Keratinocyte (primary cell): ENCODE measurements at regions not wholly inside any gene's neighbourhood (a gene's known extent, or its start where the extent isn't known, plus 50 kb on each side); places are given as distances from the start of the nearest gene placed in this dataset.

Experiments
- DNase-seq: peaks from one replicate; pipeline ENCODE4 v3.0.0-alpha.2; 2011; ENCODE audit warnings: low read depth, missing footprints, low spot score
- FAIRE-seq: peaks from 2 replicates; lab custom pipeline; 2011; peaks lifted over from hg19 to GRCh38; lab: Jason Lieb, UNC
- H2AFZ ChIP-seq: 2 replicates; pipeline ENCODE4 v1.6.0; 2012; ENCODE audit warnings: low read length, control low read depth, inconsistent platforms; ENCODE audit not compliant: control insufficient read depth
- H3K27ac ChIP-seq: 2 replicates; pipeline ENCODE4 v1.5.1; 2011; ENCODE audit warnings: low read length; ENCODE audit not compliant: control insufficient read depth, insufficient read depth
- H3K27me3 ChIP-seq: 3 replicates; pipeline ENCODE4 v1.6.0; 2011; ENCODE audit warnings: low read length; ENCODE audit not compliant: control insufficient read depth, insufficient read depth; ENCODE audit errors: extremely low read depth
- H3K36me3 ChIP-seq, 2 experiments: 2 replicates in 1 of 2; 3 replicates in 1 of 2; pipeline ENCODE4 v1.5.1; 2011; ENCODE audit warnings: low read length in 2 of 2, mild to moderate bottlenecking in 1 of 2; ENCODE audit not compliant: control insufficient read depth in 2 of 2, insufficient read depth in 2 of 2; ENCODE audit errors: extremely low read depth in 1 of 2
- H3K4me1 ChIP-seq: 3 replicates; pipeline ENCODE4 v1.5.1; 2011; ENCODE audit warnings: low read length; ENCODE audit not compliant: control insufficient read depth, insufficient read depth; ENCODE audit errors: extremely low read depth
- H3K4me2 ChIP-seq: 3 replicates; pipeline ENCODE4 v1.6.0; 2011; ENCODE audit warnings: low read depth, low read length; ENCODE audit not compliant: control insufficient read depth, insufficient read depth; ENCODE audit errors: extremely low read depth
- H3K4me3 ChIP-seq, 3 experiments: fragments of 200-600 bp in 1 of 3; sonication (generic) in 1 of 3; 2 replicates in 2 of 3; 3 replicates in 1 of 3; pipeline ENCODE4 v1.5.1; 2011 to 2016; ENCODE audit warnings: low read length in 3 of 3, mild to moderate bottlenecking in 3 of 3, control low read depth in 2 of 3, inconsistent platforms in 1 of 3, low read depth in 1 of 3, mixed read lengths in 1 of 3, mixed run types in 1 of 3, moderate library complexity in 1 of 3; ENCODE audit not compliant: control insufficient read depth in 2 of 3, insufficient read depth in 2 of 3; ENCODE audit errors: extremely low read depth in 1 of 3
- H3K79me2 ChIP-seq: 2 replicates; pipeline ENCODE4 v1.6.0; 2012; ENCODE audit warnings: low read length; ENCODE audit not compliant: control insufficient read depth, insufficient read depth
- H3K9ac ChIP-seq: 3 replicates; pipeline ENCODE4 v1.6.0; 2011; ENCODE audit warnings: low read length; ENCODE audit not compliant: control insufficient read depth, insufficient read depth; ENCODE audit errors: extremely low read depth
- H3K9me1 ChIP-seq: 3 replicates; pipeline ENCODE4 v1.6.0; 2011; ENCODE audit warnings: low read length; ENCODE audit not compliant: control insufficient read depth, insufficient read depth; ENCODE audit errors: extremely low read depth
- H3K9me3 ChIP-seq: 2 replicates; pipeline ENCODE4 v1.5.1; 2012; ENCODE audit warnings: low read depth, low read length; ENCODE audit not compliant: control insufficient read depth
- H4K20me1 ChIP-seq: 3 replicates; pipeline ENCODE4 v1.6.0; 2011; ENCODE audit warnings: low read length; ENCODE audit not compliant: control insufficient read depth, insufficient read depth; ENCODE audit errors: extremely low read depth
- EZH2 ChIP-seq: IDR thresholded peaks from one replicate; pipeline ENCODE4 v1.6.1; 2012; ENCODE audit warnings: inconsistent platforms, mild to moderate bottlenecking, low read length, moderate library complexity
- dilution Hi-C: fragments of 300-500 bp; cut with MboI; formaldehyde crosslinking; loops from one replicate; pipeline ENCODE4 v1.7.0; 2020; ENCODE audit warnings: low sequenced_read_pairs; ENCODE audit not compliant: extremely low pct_ligation_motif_present
- TF ChIP-seq, protein P1 (sequence below), 3 experiments: IDR thresholded peaks in 1 of 3; conservative IDR thresholded peaks in 1 of 3; optimal IDR thresholded peaks in 1 of 3; 2 replicates in 2 of 3; 3 replicates in 1 of 3; pipeline versions ENCODE3 to v1.5.1; 2011; ENCODE audit warnings: low read length in 3 of 3, mild to moderate bottlenecking in 3 of 3, moderate library complexity in 2 of 3, control low read depth in 1 of 3, inconsistent platforms in 1 of 3; ENCODE audit not compliant: insufficient read depth in 2 of 3; ENCODE audit errors: extremely low read depth in 1 of 3

DNA sequence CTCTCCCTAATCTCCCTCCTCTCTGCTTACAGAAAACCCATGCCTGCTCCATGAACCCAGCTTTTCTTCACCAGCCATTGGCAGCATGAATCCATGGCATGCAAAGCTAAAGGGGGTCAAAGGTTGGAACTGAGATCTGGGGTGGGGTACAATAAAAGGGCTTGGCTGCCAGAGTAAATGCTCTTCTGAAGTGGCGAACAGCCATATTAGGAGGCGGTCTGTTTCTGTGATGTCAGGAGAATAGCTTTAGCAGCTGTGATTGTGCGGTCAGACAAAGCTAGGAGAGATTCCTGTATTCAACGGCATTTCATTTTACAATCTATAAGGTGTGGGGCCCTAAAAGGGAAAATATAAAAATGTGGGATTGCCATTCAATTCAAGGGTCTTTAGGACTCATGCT is 71.7 kb upstream of the TMPRSS2 start:
- Histone ChIP-seq H3K79me2 (no peaks in the 10 kb centered on the region), H3K9me3 (no peaks in the 10 kb centered on the region), H3K4me3 (no peak overlapping the region), H3K9ac (no peak overlapping the region), H3K9me1 (no peaks in the 10 kb centered on the region), H3K27me3 (no peaks in the 10 kb centered on the region), H2AFZ (no peak overlapping the region), H3K27ac (no peak overlapping the region), H3K4me2 (no peak overlapping the region), H3K36me3 (no peaks in the 10 kb centered on the region), H3K4me1 (peaks cover 31% of the 10 kb centered on the region), H4K20me1 (no peaks in the 10 kb centered on the region)
- no peak for FAIRE-seq
- no peak for TF ChIP-seq EZH2
- TF ChIP-seq, protein P1, sequence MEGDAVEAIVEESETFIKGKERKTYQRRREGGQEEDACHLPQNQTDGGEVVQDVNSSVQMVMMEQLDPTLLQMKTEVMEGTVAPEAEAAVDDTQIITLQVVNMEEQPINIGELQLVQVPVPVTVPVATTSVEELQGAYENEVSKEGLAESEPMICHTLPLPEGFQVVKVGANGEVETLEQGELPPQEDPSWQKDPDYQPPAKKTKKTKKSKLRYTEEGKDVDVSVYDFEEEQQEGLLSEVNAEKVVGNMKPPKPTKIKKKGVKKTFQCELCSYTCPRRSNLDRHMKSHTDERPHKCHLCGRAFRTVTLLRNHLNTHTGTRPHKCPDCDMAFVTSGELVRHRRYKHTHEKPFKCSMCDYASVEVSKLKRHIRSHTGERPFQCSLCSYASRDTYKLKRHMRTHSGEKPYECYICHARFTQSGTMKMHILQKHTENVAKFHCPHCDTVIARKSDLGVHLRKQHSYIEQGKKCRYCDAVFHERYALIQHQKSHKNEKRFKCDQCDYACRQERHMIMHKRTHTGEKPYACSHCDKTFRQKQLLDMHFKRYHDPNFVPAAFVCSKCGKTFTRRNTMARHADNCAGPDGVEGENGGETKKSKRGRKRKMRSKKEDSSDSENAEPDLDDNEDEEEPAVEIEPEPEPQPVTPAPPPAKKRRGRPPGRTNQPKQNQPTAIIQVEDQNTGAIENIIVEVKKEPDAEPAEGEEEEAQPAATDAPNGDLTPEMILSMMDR (optimal IDR thresholded peaks at IDR 0.05 in 1 of 3, IDR thresholded peaks at IDR 0.05 in 1 of 3, conservative IDR thresholded peaks at IDR 0.05 in 1 of 3; ENCODE audit: extremely low read depth in 1 of 3, insufficient read depth in 2 of 3, low read length in 3 of 3): no peak
- no peak for DNase-seq
- dilution Hi-C loops: no loop called here

DNA sequence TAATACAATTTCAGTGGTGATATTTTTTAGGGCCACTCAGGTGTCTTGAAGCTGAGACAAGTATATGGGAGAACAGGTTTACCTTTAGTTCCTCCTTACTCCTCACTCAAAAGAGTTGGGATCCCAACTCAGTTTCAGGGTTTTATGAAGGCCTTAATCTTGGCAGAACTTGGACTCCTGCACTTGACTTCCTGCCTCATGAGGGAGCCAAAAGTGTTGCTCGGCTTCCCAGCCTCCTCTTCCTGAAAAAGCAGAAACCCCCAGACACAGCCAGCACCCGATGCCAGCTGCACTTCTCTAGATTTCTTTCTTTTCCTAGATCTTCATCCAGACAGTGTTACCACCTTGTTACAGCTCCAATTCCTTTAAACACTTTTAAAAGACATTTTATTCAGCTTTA is 70.8 kb upstream of the TMPRSS2 start:
- no peak overlapping the region for H3K4me2 ChIP-seq
- H2AFZ ChIP-seq: no peak overlapping the region
- H3K4me1 ChIP-seq: peaks cover 25% of the 10 kb centered on the region
- dilution Hi-C loops: no loop called here
- no peaks in the 10 kb centered on the region for H3K36me3 ChIP-seq
- no peak for FAIRE-seq
- no peaks in the 10 kb centered on the region for H4K20me1 ChIP-seq
- H3K27me3 ChIP-seq: no peaks in the 10 kb centered on the region
- H3K9ac ChIP-seq: no peak overlapping the region
- H3K79me2 ChIP-seq: no peaks in the 10 kb centered on the region
- no peaks in the 10 kb centered on the region for H3K9me3 ChIP-seq
- no peaks in the 10 kb centered on the region for H3K9me1 ChIP-seq
- H3K27ac ChIP-seq: no peak overlapping the region
- no peak overlapping the region for H3K4me3 ChIP-seq
- TF ChIP-seq, protein P1 (optimal IDR thresholded peaks at IDR 0.05 in 1 of 3, IDR thresholded peaks at IDR 0.05 in 1 of 3, conservative IDR thresholded peaks at IDR 0.05 in 1 of 3; ENCODE audit: extremely low read depth in 1 of 3, insufficient read depth in 2 of 3, low read length in 3 of 3): no peak
- no peak for TF ChIP-seq EZH2
- DNase-seq: no peak
